Spleen (tissue), 11 donors: ENCODE measurements at regions not wholly inside any gene's neighbourhood (a gene's known extent, or its start where the extent isn't known, plus 50 kb on each side); places are given as distances from the start of the nearest gene placed in this dataset.
A peak's percentile ranks its signal among the peaks of the same experiment; 100 is the strongest.

ENCODE experiments used
- DNase-seq: peaks from one replicate; pipeline ENCODE4 v3.0.0-alpha.2; 2020
- H3K27ac ChIP-seq, 8 donors: fragments of 200-600 bp; sonication (generic) in 7 of 8; 1 replicate in 4 of 8; 2 replicates in 4 of 8; pipeline versions ENCODE4 v1.5.0 to v1.8.0; 2016 to 2021; ENCODE audit warnings: inconsistent platforms in 4 of 8, mild to moderate bottlenecking in 4 of 8, moderate library complexity in 1 of 8
- H3K27me3 ChIP-seq, 7 donors: fragments of 200-600 bp; sonication (generic) in 6 of 7; replicated peaks in 1 of 7; 1 replicate in 4 of 7; 2 replicates in 3 of 7; pipeline versions ENCODE4 v1.5.0 to v1.8.0; 2016 to 2021; ENCODE audit warnings: inconsistent platforms in 3 of 7, mild to moderate bottlenecking in 1 of 7
- H3K36me3 ChIP-seq, 6 donors: fragments of 200-600 bp; sonication (generic) in 5 of 6; 1 replicate in 4 of 6; 2 replicates in 2 of 6; pipeline versions ENCODE4 v1.5.0 to v1.8.0; 2016 to 2021; ENCODE audit warnings: inconsistent platforms in 2 of 6
- H3K4me1 ChIP-seq, 6 donors: fragments of 200-600 bp; sonication (generic) in 5 of 6; 1 replicate in 3 of 6; 2 replicates in 3 of 6; pipeline versions ENCODE4 v1.5.0 to v1.8.0; 2016 to 2021; ENCODE audit warnings: inconsistent platforms in 3 of 6
- H3K4me3 ChIP-seq, 8 donors: fragments of 200-600 bp; sonication (generic) in 7 of 8; 1 replicate in 4 of 8; 2 replicates in 4 of 8; pipeline versions ENCODE4 v1.5.0 to v1.8.0; 2016 to 2021; ENCODE audit warnings: inconsistent platforms in 4 of 8, mild to moderate bottlenecking in 4 of 8, moderate library complexity in 2 of 8
- H3K9me3 ChIP-seq, 8 donors: fragments of 200-600 bp; sonication (generic) in 7 of 8; 1 replicate in 4 of 8; 2 replicates in 4 of 8; pipeline versions ENCODE4 v1.5.0 to v1.8.0; 2016 to 2021; ENCODE audit warnings: inconsistent platforms in 4 of 8
- POLR2A ChIP-seq, 3 donors: fragments of 450-650 bp; IDR thresholded peaks; one replicate each; pipeline ENCODE4 v1.5.1; 2017; ENCODE audit warnings: antibody characterized with exemption in 3 of 3, mild to moderate bottlenecking in 1 of 3
- POLR2AphosphoS5 ChIP-seq, 3 donors: sonication (generic); formaldehyde crosslinking; IDR thresholded peaks; one replicate each; pipeline ENCODE4 v1.5.1; 2017; ENCODE audit warnings: antibody characterized with exemption in 3 of 3
- WGBS, 5 donors: extraction: QIAGEN DNeasy Blood & Tissue Kit in 3 of 5; methylation state at CpG; one replicate each; pipeline versions ENCODE4 v1.1.5 to v1.1.7; 2013 to 2018; 5-methylcytosine and 5-hydroxymethylcytosine counted together
- intact Hi-C: fragments of 100-400 bp; cut with DNase I; formaldehyde crosslinking; loops from one replicate; pipeline ENCODE4 v1.15.0; 2023; ENCODE audit warnings: low total_unique reads
- TF ChIP-seq, protein P1 (sequence below), 11 experiments: fragments of 200-600 bp in 7 of 11; fragments of 450-650 bp in 4 of 11; sonication (generic) in 4 of 11; IDR thresholded peaks in 8 of 11; conservative IDR thresholded peaks in 3 of 11; 1 replicate in 7 of 11; 2 replicates in 4 of 11; pipeline versions ENCODE4 v1.4.0 to v1.8.0; 2016 to 2021; ENCODE audit warnings: antibody characterized with exemption in 11 of 11, inconsistent platforms in 4 of 11, mild to moderate bottlenecking in 1 of 11
- donor health status: healthy with polysubstance abuse.
- donor health status: DM: no; HTN: no; CAD: no; lungs with moderate emphysema.
- donor health status: DM: no; HTN: no; CAD: no.
- donor health status: Bipolar disorder and iron deficiency.
- donor health status: healthy.
- donor health status: DM: no; HTN: no; CAD: no.
- donor health status: DM: yes; HTN: yes; CAD: no.

- TF ChIP-seq POLR2AphosphoS5 (IDR thresholded peaks at IDR 0.05): no peak
- no peak for TF ChIP-seq POLR2A (IDR thresholded peaks at IDR 0.05)
- TF ChIP-seq, protein P1, sequence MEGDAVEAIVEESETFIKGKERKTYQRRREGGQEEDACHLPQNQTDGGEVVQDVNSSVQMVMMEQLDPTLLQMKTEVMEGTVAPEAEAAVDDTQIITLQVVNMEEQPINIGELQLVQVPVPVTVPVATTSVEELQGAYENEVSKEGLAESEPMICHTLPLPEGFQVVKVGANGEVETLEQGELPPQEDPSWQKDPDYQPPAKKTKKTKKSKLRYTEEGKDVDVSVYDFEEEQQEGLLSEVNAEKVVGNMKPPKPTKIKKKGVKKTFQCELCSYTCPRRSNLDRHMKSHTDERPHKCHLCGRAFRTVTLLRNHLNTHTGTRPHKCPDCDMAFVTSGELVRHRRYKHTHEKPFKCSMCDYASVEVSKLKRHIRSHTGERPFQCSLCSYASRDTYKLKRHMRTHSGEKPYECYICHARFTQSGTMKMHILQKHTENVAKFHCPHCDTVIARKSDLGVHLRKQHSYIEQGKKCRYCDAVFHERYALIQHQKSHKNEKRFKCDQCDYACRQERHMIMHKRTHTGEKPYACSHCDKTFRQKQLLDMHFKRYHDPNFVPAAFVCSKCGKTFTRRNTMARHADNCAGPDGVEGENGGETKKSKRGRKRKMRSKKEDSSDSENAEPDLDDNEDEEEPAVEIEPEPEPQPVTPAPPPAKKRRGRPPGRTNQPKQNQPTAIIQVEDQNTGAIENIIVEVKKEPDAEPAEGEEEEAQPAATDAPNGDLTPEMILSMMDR (IDR thresholded peaks at IDR 0.05 in 8 of 11, conservative IDR thresholded peaks at IDR 0.05 in 3 of 11): no peak
- Histone ChIP-seq H3K27ac (no peak overlapping the region), H3K36me3 (no peaks in the 10 kb centered on the region), H3K4me1 (no peaks in the 10 kb centered on the region), H3K4me3 (no peak overlapping the region), H3K9me3 (peaks cover 0 to 16% (median 1%) of the 10 kb centered on the region in 8 donors), H3K27me3 (no peaks in the 10 kb centered on the region)
- 72 to 89% (median 74%) methylated on average over 2 of the region's 2 CpGs for WGBS, 5 donors
- DNase-seq: no peak
- intact Hi-C loops: no loop called here
Observed at GRCh38 chr13:60873116-60873515, 476.1 kb downstream of the TDRD3 start.

GRCh38 chr13:60869941-60870613 is 473.1 kb downstream of the TDRD3 start:
- H3K27ac ChIP-seq: no peak overlapping the region
- 61 to 83% (median 77%) methylated on average over 7 of the region's 7 CpGs for WGBS, 5 donors

GRCh38 chr13:60869225-60869624 is 472.2 kb downstream of the TDRD3 start:
- intact Hi-C loops: no loop called here
- TF ChIP-seq POLR2A (IDR thresholded peaks at IDR 0.05) (no peak), POLR2AphosphoS5 (IDR thresholded peaks at IDR 0.05) (no peak)
- TF ChIP-seq, protein P1 (IDR thresholded peaks at IDR 0.05 in 8 of 11, conservative IDR thresholded peaks at IDR 0.05 in 3 of 11): no peak
- Histone ChIP-seq H3K27ac (no peak overlapping the region), H3K9me3 (peaks cover 0 to 43% (median 23%) of the 10 kb centered on the region in 8 donors), H3K4me1 (no peaks in the 10 kb centered on the region), H3K36me3 (no peaks in the 10 kb centered on the region), H3K27me3 (no peaks in the 10 kb centered on the region), H3K4me3 (no peak overlapping the region)
- 69 to 86% (median 78%) methylated on average over 3 of the region's 3 CpGs for WGBS, 5 donors
- peak; percentile 28 for DNase-seq

More at GRCh38 chr13:60869941-60870613, 473.1 kb downstream of the TDRD3 start:
- DNase-seq: peak; percentile 44
- H3K9me3 ChIP-seq: peaks cover 0 to 37% (median 21%) of the 10 kb centered on the region in 8 donors
- no peaks in the 10 kb centered on the region for H3K4me1 ChIP-seq
- no peaks in the 10 kb centered on the region for H3K36me3 ChIP-seq
- H3K4me3 ChIP-seq: no peak overlapping the region
- intact Hi-C loops: no loop called here
- H3K27me3 ChIP-seq: no peaks in the 10 kb centered on the region
- TF ChIP-seq, protein P1 (IDR thresholded peaks at IDR 0.05 in 8 of 11, conservative IDR thresholded peaks at IDR 0.05 in 3 of 11): no peak
- TF ChIP-seq POLR2AphosphoS5 (IDR thresholded peaks at IDR 0.05): no peak
- no peak for TF ChIP-seq POLR2A (IDR thresholded peaks at IDR 0.05)

DNA sequence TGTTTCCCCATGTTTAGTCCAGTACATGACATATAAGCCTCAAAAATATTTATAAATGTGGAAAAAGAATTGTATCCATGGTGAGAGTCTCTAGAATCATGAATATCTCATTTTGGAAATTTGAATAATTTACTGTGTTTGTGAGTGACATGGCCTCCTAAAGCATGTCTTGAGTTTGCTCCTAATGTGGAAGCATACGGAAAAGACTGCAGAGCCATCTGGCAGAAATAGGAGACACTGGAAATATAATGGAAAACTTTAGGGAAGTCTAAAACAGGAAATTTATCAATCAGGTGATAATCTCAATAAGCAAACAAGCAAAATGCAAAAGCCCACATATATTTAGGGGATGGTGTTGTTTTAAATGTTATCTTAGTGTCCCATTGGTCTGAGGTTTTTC is 465.0 kb downstream of the TDRD3 start:
- Histone ChIP-seq H3K4me1 (no peaks in the 10 kb centered on the region), H3K27ac (no peak overlapping the region), H3K27me3 (no peaks in the 10 kb centered on the region), H3K9me3 (peaks cover 0 to 35% (median 16%) of the 10 kb centered on the region in 8 donors), H3K36me3 (no peaks in the 10 kb centered on the region), H3K4me3 (no peak overlapping the region)
- DNase-seq: no peak
- intact Hi-C loops: no loop called here
- 83 to 93% (median 86%) methylated on average over 1 of the region's 1 CpG for WGBS, 5 donors
- TF ChIP-seq, protein P1 (IDR thresholded peaks at IDR 0.05 in 8 of 11, conservative IDR thresholded peaks at IDR 0.05 in 3 of 11): no peak
- TF ChIP-seq POLR2A (IDR thresholded peaks at IDR 0.05) (no peak), POLR2AphosphoS5 (IDR thresholded peaks at IDR 0.05) (no peak)
